ENCODE measurements at regions not wholly inside any gene's neighbourhood (a gene's known extent, or its start where the extent isn't known, plus 50 kb on each side); places are given as distances from the start of the nearest gene placed in this dataset.

DNA sequence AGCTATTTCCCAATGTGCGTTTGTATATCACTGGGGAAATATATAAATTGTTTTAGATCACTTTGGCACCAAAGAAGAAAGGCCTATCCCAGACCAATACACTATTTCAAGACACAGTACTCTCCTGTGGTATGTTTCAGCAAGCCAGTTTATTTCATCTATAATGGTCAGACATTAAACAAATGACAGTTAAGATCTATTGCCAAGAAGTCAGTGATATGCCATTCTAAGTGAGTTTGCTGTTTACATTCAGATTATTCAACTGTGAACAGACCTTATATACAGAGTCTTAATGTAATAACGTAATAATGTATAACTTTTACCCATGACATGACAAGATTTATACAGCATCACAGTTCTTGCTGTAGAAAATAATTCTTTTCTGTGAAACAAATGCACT, 352.7 kb downstream of the CDH7 start:
- TF ChIP-seq, protein P1, sequence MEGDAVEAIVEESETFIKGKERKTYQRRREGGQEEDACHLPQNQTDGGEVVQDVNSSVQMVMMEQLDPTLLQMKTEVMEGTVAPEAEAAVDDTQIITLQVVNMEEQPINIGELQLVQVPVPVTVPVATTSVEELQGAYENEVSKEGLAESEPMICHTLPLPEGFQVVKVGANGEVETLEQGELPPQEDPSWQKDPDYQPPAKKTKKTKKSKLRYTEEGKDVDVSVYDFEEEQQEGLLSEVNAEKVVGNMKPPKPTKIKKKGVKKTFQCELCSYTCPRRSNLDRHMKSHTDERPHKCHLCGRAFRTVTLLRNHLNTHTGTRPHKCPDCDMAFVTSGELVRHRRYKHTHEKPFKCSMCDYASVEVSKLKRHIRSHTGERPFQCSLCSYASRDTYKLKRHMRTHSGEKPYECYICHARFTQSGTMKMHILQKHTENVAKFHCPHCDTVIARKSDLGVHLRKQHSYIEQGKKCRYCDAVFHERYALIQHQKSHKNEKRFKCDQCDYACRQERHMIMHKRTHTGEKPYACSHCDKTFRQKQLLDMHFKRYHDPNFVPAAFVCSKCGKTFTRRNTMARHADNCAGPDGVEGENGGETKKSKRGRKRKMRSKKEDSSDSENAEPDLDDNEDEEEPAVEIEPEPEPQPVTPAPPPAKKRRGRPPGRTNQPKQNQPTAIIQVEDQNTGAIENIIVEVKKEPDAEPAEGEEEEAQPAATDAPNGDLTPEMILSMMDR (IDR thresholded peaks at IDR 0.05): no peak
- TF ChIP-seq POLR2A (IDR thresholded peaks at IDR 0.05) (no peak), EP300 (IDR thresholded peaks at IDR 0.05) (no peak)
